ENCODE measurements at regions not wholly inside any gene's neighbourhood (a gene's known extent, or its start where the extent isn't known, plus 50 kb on each side); places are given as distances from the start of the nearest gene placed in this dataset.

- Histone ChIP-seq H3K4me3 (ENCODE audit: low read depth, low read length) (no peak overlapping the region), H3K27ac (ENCODE audit: low read depth, low read length) (no peak overlapping the region), H3K9me3 (ENCODE audit: control insufficient read depth, insufficient read depth, low read length) (no peaks in the 10 kb centered on the region), H3K27me3 (ENCODE audit: control insufficient read depth, insufficient read depth, low read length) (no peaks in the 10 kb centered on the region)
- ChIA-PET POLR2A (no interaction called here), CTCF (no interaction called here)
- no peak for TF ChIP-seq CTCF (IDR thresholded peaks at IDR 0.05; ENCODE audit: low read depth, low read length)
- DNase-seq (ENCODE audit: low read depth, low spot score) = no peak
Observed at GRCh38 chr13:62084728-62085127, 669.1 kb upstream of the PCDH20 start.

- H3K27me3 ChIP-seq (ENCODE audit: control insufficient read depth, insufficient read depth, low read length) = no peaks in the 10 kb centered on the region
- H3K27ac ChIP-seq (ENCODE audit: low read depth, low read length) = no peak overlapping the region
- H3K9me3 ChIP-seq (ENCODE audit: control insufficient read depth, insufficient read depth, low read length) = no peaks in the 10 kb centered on the region
- TF ChIP-seq CTCF (IDR thresholded peaks at IDR 0.05; ENCODE audit: low read depth, low read length) = no peak
- CTCF ChIA-PET = no interaction called here
- DNase-seq (ENCODE audit: low read depth, low spot score) = no peak
- H3K4me3 ChIP-seq (ENCODE audit: low read depth, low read length) = no peak overlapping the region
- POLR2A ChIA-PET = no interaction called here
Observed at GRCh38 chr13:62067821-62068220, 652.2 kb upstream of the PCDH20 start.

GRCh38 chr13:62065016-62065415 lies 649.4 kb upstream of the PCDH20 start:
- Histone ChIP-seq H3K27ac (ENCODE audit: low read depth, low read length) (no peak overlapping the region), H3K4me3 (ENCODE audit: low read depth, low read length) (no peak overlapping the region), H3K27me3 (ENCODE audit: control insufficient read depth, insufficient read depth, low read length) (no peaks in the 10 kb centered on the region), H3K9me3 (ENCODE audit: control insufficient read depth, insufficient read depth, low read length) (no peaks in the 10 kb centered on the region)
- POLR2A ChIA-PET = no interaction called here
- no peak for DNase-seq (ENCODE audit: low read depth, low spot score)
- no peak for TF ChIP-seq CTCF (IDR thresholded peaks at IDR 0.05; ENCODE audit: low read depth, low read length)
- CTCF ChIA-PET = no interaction called here

- Histone ChIP-seq H3K27ac (ENCODE audit: low read depth, low read length) (no peak overlapping the region), H3K27me3 (ENCODE audit: control insufficient read depth, insufficient read depth, low read length) (no peaks in the 10 kb centered on the region), H3K9me3 (ENCODE audit: control insufficient read depth, insufficient read depth, low read length) (no peaks in the 10 kb centered on the region), H3K4me3 (ENCODE audit: low read depth, low read length) (no peak overlapping the region)
- POLR2A ChIA-PET = no interaction called here
- DNase-seq (ENCODE audit: low read depth, low spot score) = no peak
- no peak for TF ChIP-seq CTCF (IDR thresholded peaks at IDR 0.05; ENCODE audit: low read depth, low read length)
- CTCF ChIA-PET = no interaction called here
Observed at GRCh38 chr13:62061751-62062150, 646.1 kb upstream of the PCDH20 start.

- ChIA-PET CTCF (no interaction called here), POLR2A (no interaction called here)
- H3K27me3 ChIP-seq (ENCODE audit: control insufficient read depth, insufficient read depth, low read length) = no peaks in the 10 kb centered on the region
- H3K9me3 ChIP-seq (ENCODE audit: control insufficient read depth, insufficient read depth, low read length) = no peaks in the 10 kb centered on the region
- no peak overlapping the region for H3K27ac ChIP-seq (ENCODE audit: low read depth, low read length)
- no peak overlapping the region for H3K4me3 ChIP-seq (ENCODE audit: low read depth, low read length)
- DNase-seq (ENCODE audit: low read depth, low spot score) = no peak
- no peak for TF ChIP-seq CTCF (IDR thresholded peaks at IDR 0.05; ENCODE audit: low read depth, low read length)
Observed at GRCh38 chr13:62060570-62060969, 644.9 kb upstream of the PCDH20 start.

Data from AG04450 (cell line).